GM11168 (cell line): ENCODE measurements at regions not wholly inside any gene's neighbourhood (a gene's known extent, or its start where the extent isn't known, plus 50 kb on each side); places are given as distances from the start of the nearest gene placed in this dataset.

Source experiments
- in situ Hi-C: fragments of 300-500 bp; cut with MboI; formaldehyde crosslinking; loops from one replicate; pipeline ENCODE4 v1.12.0; 2022; ENCODE audit warnings: low sequenced_read_pairs; ENCODE audit not compliant: unreplicated experiment

- in situ Hi-C loops: no loop called here
Measured at GRCh38 chr3:159913712-159914414, 74.8 kb upstream of the IL12A start.

- in situ Hi-C loops: no loop called here
Measured at GRCh38 chr3:159914426-159914825, 74.2 kb upstream of the IL12A start.

GRCh38 chr3:159916052-159916451 is 72.6 kb upstream of the IL12A start:
- in situ Hi-C loops: no loop called here

DNA sequence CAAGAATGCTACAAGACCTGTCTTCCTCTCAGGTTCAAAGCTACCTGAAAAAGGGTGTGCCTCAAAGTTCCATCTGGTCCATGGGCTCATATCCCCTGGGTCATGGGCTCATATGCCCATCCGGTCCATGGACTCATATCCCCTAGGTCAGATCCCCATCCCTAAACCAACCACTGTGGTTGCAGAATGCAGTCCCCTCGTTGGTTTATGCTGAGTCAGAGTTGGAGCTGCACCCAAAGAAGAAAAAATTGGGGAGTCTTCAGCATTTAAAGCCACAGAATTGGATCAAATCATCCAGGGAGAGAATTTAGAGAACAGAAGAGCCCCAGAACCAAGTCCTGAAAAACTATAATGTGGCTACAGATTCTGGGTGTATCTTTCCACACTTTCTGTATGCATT is 71.5 kb upstream of the IL12A start:
- in situ Hi-C loops: no loop called here

- in situ Hi-C loops: no loop called here
Measured at GRCh38 chr3:159919873-159920272, 68.8 kb upstream of the IL12A start.

DNA sequence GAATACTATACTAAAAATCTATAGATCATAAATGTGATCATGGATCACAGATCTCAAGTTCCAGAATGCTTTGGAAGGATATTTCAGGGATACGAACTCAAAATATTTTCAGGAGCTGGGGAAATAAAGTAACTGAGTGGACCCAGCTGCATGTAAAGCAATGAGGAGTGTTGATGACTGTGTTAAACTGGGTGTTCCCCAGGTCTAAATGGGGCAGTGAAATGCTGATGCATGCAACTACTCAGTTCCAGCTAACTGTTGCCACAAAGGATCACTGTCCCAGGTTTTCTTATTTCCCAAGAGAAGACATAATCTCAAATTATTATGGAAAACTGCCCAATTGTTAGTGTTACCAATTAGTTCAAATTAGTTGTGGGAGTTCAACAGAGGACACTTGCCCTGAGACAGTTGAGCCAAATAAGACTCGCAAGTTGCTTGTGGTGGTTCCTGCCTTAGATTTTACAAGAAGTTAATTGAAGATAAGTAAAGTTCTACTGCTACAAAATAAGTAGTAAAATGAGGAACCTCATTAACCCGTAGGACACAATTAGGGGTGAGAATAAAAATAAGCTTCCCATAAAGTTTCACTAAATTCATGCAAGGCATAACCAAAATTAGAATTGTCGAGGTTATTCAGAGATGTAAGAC is 66.3 kb upstream of the IL12A start:
- in situ Hi-C loops: no loop called here

DNA sequence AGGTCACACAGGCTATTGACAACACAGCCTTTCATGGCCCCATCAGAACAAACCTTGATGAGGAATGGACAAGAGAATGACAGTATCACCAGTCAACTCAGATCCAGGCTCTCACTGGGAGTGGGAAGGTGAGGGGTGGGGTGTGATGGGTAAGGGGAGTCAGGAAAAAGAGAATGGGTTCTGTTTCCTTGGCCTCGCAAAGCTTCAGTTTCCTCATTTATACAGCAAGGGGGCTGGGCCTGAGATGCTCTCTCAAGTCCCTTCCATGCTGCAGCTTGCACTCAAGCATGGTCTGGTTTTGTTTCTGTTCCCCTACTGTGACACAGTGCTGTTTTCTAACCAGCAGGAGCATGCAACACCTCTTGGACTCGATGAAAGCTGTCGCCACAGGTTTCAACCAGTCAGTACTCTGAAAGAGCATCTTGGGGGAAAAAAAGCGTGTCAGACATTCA is 65.7 kb upstream of the IL12A start:
- in situ Hi-C loops: no loop called here

DNA sequence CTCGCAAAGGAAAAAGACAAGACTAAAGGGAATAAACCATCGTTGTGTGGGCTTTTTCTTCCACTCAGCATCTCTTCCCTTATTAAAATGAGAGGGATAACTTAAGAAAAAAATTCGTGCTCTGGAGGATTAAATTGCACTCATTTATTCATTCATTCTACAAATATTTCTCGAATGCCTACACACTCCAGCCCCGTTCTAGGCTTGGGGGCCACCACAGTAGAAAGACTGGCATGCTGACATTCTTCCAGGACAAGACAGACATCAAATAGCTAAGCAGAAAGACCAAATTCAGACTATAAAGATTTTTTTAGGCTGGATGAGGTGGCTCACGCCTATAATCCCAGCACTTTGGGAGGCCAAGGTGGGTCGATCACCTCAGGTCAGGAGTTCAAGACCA is 65.3 kb upstream of the IL12A start:
- in situ Hi-C loops: no loop called here

GRCh38 chr3:159923956-159924355 is 64.7 kb upstream of the IL12A start:
- in situ Hi-C loops: no loop called here

DNA sequence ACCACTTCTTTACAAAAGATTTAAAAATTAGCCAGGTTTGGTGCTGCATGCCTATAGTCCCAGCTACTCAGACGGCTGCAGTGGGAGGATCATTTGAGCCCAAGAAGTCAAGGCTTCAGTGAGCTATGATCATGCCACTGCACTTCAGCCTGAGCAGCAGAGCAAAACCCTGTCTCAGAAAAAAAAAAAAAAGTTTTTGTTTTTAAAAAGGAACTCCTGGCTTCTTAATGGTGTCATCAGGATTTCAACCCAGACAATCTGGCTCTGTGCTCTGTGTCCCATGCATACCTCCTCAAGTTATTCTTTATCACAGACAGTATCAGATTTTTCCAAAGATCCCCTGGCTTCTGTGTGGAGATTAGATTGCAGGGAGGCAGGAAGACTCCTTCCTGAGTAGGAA is 64.2 kb upstream of the IL12A start:
- in situ Hi-C loops: no loop called here

DNA sequence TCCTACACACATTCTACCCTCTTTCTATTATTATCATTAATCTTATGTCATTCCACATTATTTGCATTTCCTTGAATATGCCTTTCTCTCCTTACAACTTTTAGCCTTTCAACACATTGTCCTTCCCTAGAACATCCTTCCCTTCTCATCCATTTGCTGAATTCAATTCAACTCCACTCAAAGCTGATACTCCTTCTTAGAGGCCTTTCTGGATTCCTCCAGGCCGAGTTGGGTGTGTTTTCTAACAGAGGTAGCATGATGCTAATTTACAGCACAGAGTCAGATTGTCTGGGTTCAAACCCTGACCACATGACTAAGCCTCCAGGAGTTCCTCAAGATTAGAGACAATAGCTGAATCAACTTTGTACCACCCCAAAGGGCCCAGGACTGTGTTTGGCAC is 63.4 kb upstream of the IL12A start:
- in situ Hi-C loops: no loop called here

DNA sequence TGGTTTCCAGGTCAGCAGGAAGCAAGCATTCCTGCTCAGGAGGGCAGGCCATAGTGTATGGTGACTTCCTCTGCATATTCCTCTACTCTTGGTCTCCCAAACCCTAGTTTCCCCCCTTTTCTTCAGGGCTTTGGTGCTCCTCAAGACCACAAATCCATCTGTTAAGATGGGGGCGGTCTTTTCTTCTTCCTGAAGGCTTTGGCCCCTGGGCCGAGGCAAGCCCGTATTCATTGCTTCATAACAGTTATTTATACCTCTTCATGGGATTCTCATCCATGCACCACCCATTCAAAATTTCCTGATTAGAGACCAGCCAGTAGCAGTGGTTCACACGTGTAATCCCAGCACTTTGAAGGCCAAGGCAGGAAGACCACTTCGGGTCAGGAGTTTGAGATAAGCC is 62.1 kb upstream of the IL12A start:
- in situ Hi-C loops: no loop called here

- in situ Hi-C loops: no loop called here
Measured at GRCh38 chr3:159928071-159928491, 60.6 kb upstream of the IL12A start.

DNA sequence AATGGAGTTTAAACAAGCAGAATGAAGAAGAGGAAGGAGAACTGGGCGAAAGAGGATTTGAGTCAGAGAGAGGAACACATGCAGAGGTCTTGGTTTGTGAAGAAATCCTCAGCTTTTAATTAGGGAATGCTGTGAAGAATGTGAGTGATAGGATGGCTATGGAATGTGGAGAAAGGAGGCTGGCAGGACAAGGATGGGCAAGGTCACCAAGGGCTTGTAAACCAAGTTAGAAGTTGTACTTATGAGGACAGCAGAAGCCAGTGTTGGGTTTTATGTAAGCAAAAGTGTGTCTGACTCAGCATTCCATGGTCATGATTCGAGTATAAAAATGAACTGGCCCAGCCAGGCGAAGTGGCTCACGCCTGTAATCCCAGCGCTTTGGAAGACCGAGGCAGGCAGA is 60.0 kb upstream of the IL12A start:
- in situ Hi-C loops: no loop called here

- in situ Hi-C loops: no loop called here
Measured at GRCh38 chr3:159929171-159930141, 59.2 kb upstream of the IL12A start.

GRCh38 chr3:159934216-159934615 is 54.4 kb upstream of the IL12A start:
- in situ Hi-C loops: no loop called here

GRCh38 chr3:159936541-159936940 is 52.1 kb upstream of the IL12A start:
- in situ Hi-C loops: no loop called here

DNA sequence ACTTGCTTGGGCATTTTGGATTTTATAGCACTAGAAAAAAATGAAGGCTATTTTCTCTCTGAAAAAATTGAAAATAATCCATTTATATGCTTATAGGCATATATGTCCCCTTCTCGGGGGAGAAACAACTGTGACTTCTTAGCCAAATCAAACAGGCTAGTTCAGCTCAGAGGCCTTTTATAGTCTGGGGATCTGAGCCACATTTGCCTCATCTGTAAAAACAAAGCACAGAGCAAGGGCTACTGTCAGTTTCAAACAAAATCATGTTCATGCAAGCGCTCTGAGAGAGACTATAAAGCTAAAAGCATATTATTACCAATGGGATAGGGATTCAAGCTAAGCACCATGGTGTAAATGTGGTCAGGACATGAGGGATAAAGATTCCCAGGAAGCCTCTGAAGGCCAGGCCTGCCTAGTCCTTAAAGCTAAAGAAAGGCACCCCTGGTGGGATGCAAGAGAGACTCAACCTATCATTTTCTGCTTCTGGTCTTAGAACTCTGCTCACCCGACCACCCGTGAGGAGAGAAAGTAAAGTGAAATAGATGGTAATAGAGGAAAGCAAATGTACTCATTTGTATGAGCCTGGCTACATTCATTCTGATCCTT is 51.0 kb upstream of the IL12A start:
- in situ Hi-C loops: no loop called here

DNA sequence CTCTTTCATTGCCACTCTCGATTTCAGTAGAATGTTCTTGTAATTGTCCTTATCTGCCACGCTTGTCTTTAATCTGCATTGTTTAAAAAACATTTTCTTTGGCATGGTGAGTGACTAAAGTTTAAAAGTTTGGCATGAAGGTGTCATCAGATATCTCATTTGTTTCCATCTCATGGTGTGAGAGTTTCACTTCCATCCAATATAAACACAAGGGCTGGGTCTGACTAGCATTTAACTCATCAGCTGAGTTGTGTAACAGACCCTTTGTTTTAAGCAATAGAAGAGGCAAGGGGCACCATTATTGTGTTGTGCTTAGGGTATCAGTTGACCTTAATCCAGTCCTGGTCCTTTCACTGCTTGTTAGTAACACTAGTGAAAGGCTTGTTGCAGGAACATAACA is 49.9 kb upstream of the IL12A start:
- in situ Hi-C loops: no loop called here
